Osteoblast (primary cell): ENCODE measurements at regions not wholly inside any gene's neighbourhood (a gene's known extent, or its start where the extent isn't known, plus 50 kb on each side); places are given as distances from the start of the nearest gene placed in this dataset.
"Not testable (repeated sequence)": the region's sequence is repeated elsewhere in the genome, so short reads cannot be mapped to it uniquely, and the experiment has no call there.

ENCODE experiments used
- DNase-seq: peaks from one replicate; pipeline ENCODE4 v3.0.0; 2011; ENCODE audit warnings: low spot score, mixed read lengths; ENCODE audit not compliant: insufficient read length; ENCODE audit errors: missing footprints
- H2AFZ ChIP-seq: 2 replicates; pipeline ENCODE4 v1.6.0; 2011; ENCODE audit warnings: mild to moderate bottlenecking, low read length
- H3K27ac ChIP-seq: 2 replicates; pipeline ENCODE4 v1.5.1; 2011; ENCODE audit warnings: mild to moderate bottlenecking, low read depth, low read length, moderate library complexity
- H3K27me3 ChIP-seq: 2 replicates; pipeline ENCODE4 v1.6.0; 2012; ENCODE audit warnings: mild to moderate bottlenecking, control low read depth, inconsistent platforms, low read length, moderate library complexity; ENCODE audit not compliant: insufficient read depth
- H3K36me3 ChIP-seq: 2 replicates; pipeline ENCODE4 v1.5.1; 2011; ENCODE audit warnings: mild to moderate bottlenecking, low read length, control low read depth, moderate library complexity; ENCODE audit not compliant: insufficient read depth
- H3K4me1 ChIP-seq: 2 replicates; pipeline ENCODE4 v1.5.1; 2011; ENCODE audit warnings: mild to moderate bottlenecking, low read length, control low read depth, moderate library complexity; ENCODE audit not compliant: insufficient read depth
- H3K4me2 ChIP-seq: 2 replicates; pipeline ENCODE4 v1.6.0; 2011; ENCODE audit warnings: mild to moderate bottlenecking, low read length; ENCODE audit not compliant: insufficient read depth
- H3K4me3 ChIP-seq: fragments of 200-600 bp; sonication (generic); 3 replicates; pipeline ENCODE4 v1.5.1; 2012; ENCODE audit warnings: mild to moderate bottlenecking, low read length, inconsistent platforms; ENCODE audit not compliant: insufficient read depth
- H3K79me2 ChIP-seq: 2 replicates; pipeline ENCODE4 v1.6.0; 2012; ENCODE audit warnings: mild to moderate bottlenecking, low read length, control low read depth, inconsistent platforms; ENCODE audit not compliant: insufficient read depth
- H3K9me3 ChIP-seq: 2 replicates; pipeline ENCODE4 v1.5.1; 2011; ENCODE audit warnings: low read depth, low read length, control low read depth
- H4K20me1 ChIP-seq: 2 replicates; pipeline ENCODE4 v1.6.0; 2012; ENCODE audit warnings: mild to moderate bottlenecking, low read length, control low read depth; ENCODE audit not compliant: insufficient read depth
- CTCF ChIP-seq: IDR thresholded peaks from 2 replicates; pipeline ENCODE4 v1.5.1; 2011; ENCODE audit warnings: mild to moderate bottlenecking, low read depth, low read length, moderate library complexity; ENCODE audit errors: extremely low read depth

- Histone ChIP-seq H4K20me1 (no peaks in the 10 kb centered on the region), H3K9me3 (no peaks in the 10 kb centered on the region), H3K4me2 (no peak overlapping the region), H3K4me1 (peaks cover 4% of the 10 kb centered on the region), H3K4me3 (no peak overlapping the region), H3K27ac (no peak overlapping the region), H3K27me3 (peaks cover 30% of the 10 kb centered on the region), H2AFZ (no peak overlapping the region), H3K36me3 (no peaks in the 10 kb centered on the region), H3K79me2 (no peaks in the 10 kb centered on the region)
- peak; percentile 94 for DNase-seq
- peak; percentile 65 for TF ChIP-seq CTCF
Measured at GRCh38 chr4:3880615-3881120, 114.5 kb downstream of the ADRA2C start.

GRCh38 chr4:3882316-3882885, 116.2 kb downstream of the ADRA2C start:
- not testable (repeated sequence) for H3K36me3 ChIP-seq, H3K4me1 ChIP-seq, H3K4me2 ChIP-seq, H3K4me3 ChIP-seq, H3K9me3 ChIP-seq, H4K20me1 ChIP-seq, H3K79me2 ChIP-seq
- DNase-seq, result peak; percentile 56
- Histone ChIP-seq H3K27me3 (peaks cover 20% of the 10 kb centered on the region), H2AFZ (peak overlapping the region; percentile 68), H3K27ac (peak overlapping the region; percentile 37)

- not testable (repeated sequence) for H4K20me1 ChIP-seq, H3K36me3 ChIP-seq, H3K27ac ChIP-seq, H3K4me3 ChIP-seq, H3K4me2 ChIP-seq, H3K79me2 ChIP-seq, DNase-seq, H2AFZ ChIP-seq, H3K9me3 ChIP-seq, H3K4me1 ChIP-seq
- peaks cover 11% of the 10 kb centered on the region for H3K27me3 ChIP-seq
Measured at GRCh38 chr4:3884261-3884660, 118.1 kb downstream of the ADRA2C start.

GRCh38 chr4:3893590-3893989, 127.4 kb downstream of the ADRA2C start:
- TF ChIP-seq CTCF, result peak; percentile 11
- not testable (repeated sequence) for H3K27me3 ChIP-seq, H3K79me2 ChIP-seq, H3K4me3 ChIP-seq, H4K20me1 ChIP-seq, H3K27ac ChIP-seq, H3K9me3 ChIP-seq, H3K4me1 ChIP-seq, H3K36me3 ChIP-seq, H2AFZ ChIP-seq, DNase-seq, H3K4me2 ChIP-seq

GRCh38 chr4:3894086-3894959, 128.1 kb downstream of the ADRA2C start:
- H3K27me3 ChIP-seq, H2AFZ ChIP-seq, H3K4me3 ChIP-seq, H3K27ac ChIP-seq, H3K4me2 ChIP-seq, H3K4me1 ChIP-seq, DNase-seq, H3K36me3 ChIP-seq, H4K20me1 ChIP-seq, H3K9me3 ChIP-seq, H3K79me2 ChIP-seq: not testable (repeated sequence)
